Gastroesophageal sphincter (tissue), 4 donors: ENCODE measurements at regions not wholly inside any gene's neighbourhood (a gene's known extent, or its start where the extent isn't known, plus 50 kb on each side); places are given as distances from the start of the nearest gene placed in this dataset.

Experiments used
- ATAC-seq: fragments of 150-250 bp; one replicate; pipeline ENCODE4 v1.9.1; 2016; ENCODE audit warnings: mild to moderate bottlenecking, moderate library complexity
- H3K27ac ChIP-seq, 4 donors: fragments of 200-600 bp; sonication (generic) in 3 of 4; 1 replicate in 3 of 4; 2 replicates in 1 of 4; pipeline ENCODE4 v1.5.1; 2016 to 2019
- H3K27me3 ChIP-seq: fragments of 200-600 bp; sonication (generic); one replicate; pipeline ENCODE4 v1.5.1; 2019
- H3K36me3 ChIP-seq, 2 donors: fragments of 200-600 bp; sonication (generic); one replicate each; pipeline ENCODE4 v1.5.1; 2019; ENCODE audit warnings: control low read depth in 1 of 2
- H3K4me1 ChIP-seq, 3 donors: fragments of 200-600 bp; sonication (generic); 1 replicate in 2 of 3; 2 replicates in 1 of 3; pipeline ENCODE4 v1.5.1; 2016 to 2019; ENCODE audit warnings: control low read depth in 2 of 3
- H3K4me3 ChIP-seq, 2 donors: fragments of 200-600 bp; sonication (generic); one replicate each; pipeline ENCODE4 v1.5.1; 2019; ENCODE audit warnings: mild to moderate bottlenecking in 1 of 2, moderate library complexity in 1 of 2
- H3K9me3 ChIP-seq, 3 donors: fragments of 200-600 bp; sonication (generic); one replicate each; pipeline ENCODE4 v1.5.1; 2017 to 2019; ENCODE audit warnings: control low read depth in 2 of 3
- CTCF ChIP-seq, 4 experiments: fragments of 200-600 bp in 2 of 4; fragments of 450-650 bp in 2 of 4; sonication (generic) in 1 of 4; IDR thresholded peaks; one replicate each; pipeline ENCODE4 v1.5.1; 2017 to 2019; ENCODE audit warnings: antibody characterized with exemption in 4 of 4, mild to moderate bottlenecking in 2 of 4, moderate library complexity in 2 of 4
- EP300 ChIP-seq: sonication (generic); formaldehyde crosslinking; IDR thresholded peaks from one replicate; pipeline ENCODE4 v1.6.1; 2017; ENCODE audit warnings: antibody characterized with exemption, mild to moderate bottlenecking
- POLR2A ChIP-seq, 2 donors: fragments of 450-650 bp; IDR thresholded peaks; one replicate each; pipeline ENCODE4 v1.6.1; 2017; ENCODE audit warnings: antibody characterized with exemption in 2 of 2, mild to moderate bottlenecking in 2 of 2, moderate library complexity in 1 of 2
- POLR2AphosphoS5 ChIP-seq: sonication (generic); formaldehyde crosslinking; IDR thresholded peaks from one replicate; pipeline ENCODE4 v1.6.1; 2017; ENCODE audit warnings: antibody characterized with exemption
- WGBS, 2 donors: methylation state at CpG; one replicate each; pipeline ENCODE4 v1.1.5; 2018; ENCODE audit warnings: low coverage in 1 of 2; 5-methylcytosine and 5-hydroxymethylcytosine counted together

DNA sequence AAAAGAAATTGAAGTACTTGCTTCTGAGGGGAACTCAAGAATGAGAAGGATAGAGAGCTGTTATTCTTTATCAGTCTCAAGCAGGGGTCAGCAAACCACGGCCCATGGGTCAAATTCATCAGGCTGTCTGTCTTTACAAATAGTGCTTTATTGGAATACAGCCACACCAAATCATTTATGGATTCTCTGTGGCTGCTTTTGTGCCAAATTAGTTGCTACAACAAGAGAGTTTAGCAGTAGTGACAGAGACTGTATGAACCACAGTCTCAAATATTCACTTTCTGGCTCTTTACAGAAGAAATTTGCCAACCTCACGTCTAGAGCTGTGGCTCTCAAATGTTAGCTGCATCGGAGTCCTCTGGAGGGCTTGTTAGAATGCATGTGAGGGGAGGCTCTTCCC, 258.0 kb upstream of the RARB start:
- Histone ChIP-seq H3K27ac (peak overlapping the region in 1 of 4 donors; percentile 33), H3K4me3 (no peak overlapping the region)

GRCh38 chr3:25171118-25171807, 256.8 kb upstream of the RARB start:
- WGBS, 2 donors, result 83 to 88% methylated on average over 1 to 3 of the region's 4 CpGs
- no peak for ATAC-seq
- no peaks in the 10 kb centered on the region for H3K27me3 ChIP-seq
- H3K27ac ChIP-seq, result no peak overlapping the region
- peaks cover 0 to 11% (median 4%) of the 10 kb centered on the region in 3 donors for H3K4me1 ChIP-seq
- no peak overlapping the region for H3K4me3 ChIP-seq
- no peaks in the 10 kb centered on the region for H3K36me3 ChIP-seq
- TF ChIP-seq CTCF (IDR thresholded peaks at IDR 0.05), result no peak
- no peak for TF ChIP-seq POLR2AphosphoS5
- TF ChIP-seq POLR2A (IDR thresholded peaks at IDR 0.05), result no peak
- no peak for TF ChIP-seq EP300
- peaks cover 0 to 12% (median 2%) of the 10 kb centered on the region in 3 donors for H3K9me3 ChIP-seq

More for the DNA sequence above, 258.0 kb upstream of the RARB start:
- no peak for ATAC-seq
- no peaks in the 10 kb centered on the region for H3K36me3 ChIP-seq
- peaks cover 0 to 11% (median 4%) of the 10 kb centered on the region in 3 donors for H3K4me1 ChIP-seq
- 29 to 36% methylated on average over 1 to 3 of the region's 3 CpGs for WGBS, 2 donors
- TF ChIP-seq CTCF (IDR thresholded peaks at IDR 0.05), result no peak
- TF ChIP-seq POLR2A (IDR thresholded peaks at IDR 0.05), result no peak
- no peak for TF ChIP-seq POLR2AphosphoS5
- no peak for TF ChIP-seq EP300
- H3K27me3 ChIP-seq, result no peaks in the 10 kb centered on the region
- H3K9me3 ChIP-seq, result peaks cover 0 to 12% (median 2%) of the 10 kb centered on the region in 3 donors

DNA sequence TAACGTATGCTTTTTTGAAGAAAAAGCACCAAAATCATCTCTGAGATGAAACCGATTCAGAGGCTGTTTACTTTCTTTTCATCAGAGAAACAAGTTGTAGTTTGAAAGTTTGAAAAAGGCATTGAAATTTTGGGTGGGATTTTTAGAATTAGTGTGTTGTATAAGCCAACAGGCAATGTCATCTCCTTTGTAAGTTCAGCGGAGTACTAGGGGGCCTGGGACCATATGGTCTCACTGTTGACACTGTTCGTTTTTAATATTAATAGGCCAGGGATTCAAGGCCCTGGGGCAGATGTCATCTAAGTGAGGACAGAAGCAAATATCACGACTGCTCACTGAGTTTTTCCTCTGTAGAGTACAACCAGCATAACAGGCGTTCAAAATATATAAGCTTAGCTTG, 256.2 kb upstream of the RARB start:
- no peak for TF ChIP-seq CTCF (IDR thresholded peaks at IDR 0.05)
- no peak for TF ChIP-seq POLR2A (IDR thresholded peaks at IDR 0.05)
- TF ChIP-seq EP300, result no peak
- TF ChIP-seq POLR2AphosphoS5, result no peak
- Histone ChIP-seq H3K4me3 (no peak overlapping the region), H3K36me3 (no peaks in the 10 kb centered on the region), H3K9me3 (peaks cover 0 to 12% (median 2%) of the 10 kb centered on the region in 3 donors), H3K27ac (no peak overlapping the region), H3K27me3 (no peaks in the 10 kb centered on the region), H3K4me1 (peaks cover 0 to 11% (median 4%) of the 10 kb centered on the region in 3 donors)
- 78% methylated on average over 6 of the region's 6 CpGs for WGBS, 2 donors
- no peak for ATAC-seq

- Histone ChIP-seq H3K36me3 (no peaks in the 10 kb centered on the region), H3K9me3 (peaks cover 0 to 6% (median 2%) of the 10 kb centered on the region in 3 donors), H3K4me3 (no peak overlapping the region), H3K27ac (no peak overlapping the region), H3K4me1 (peaks cover 0 to 11% (median 4%) of the 10 kb centered on the region in 3 donors), H3K27me3 (no peaks in the 10 kb centered on the region)
- no peak for ATAC-seq
- TF ChIP-seq CTCF (IDR thresholded peaks at IDR 0.05), result no peak
- no peak for TF ChIP-seq POLR2A (IDR thresholded peaks at IDR 0.05)
- no peak for TF ChIP-seq POLR2AphosphoS5
- no peak for TF ChIP-seq EP300
- WGBS, 2 donors, result 25 to 56% methylated on average over 1 of the region's 1 CpG
Measured at GRCh38 chr3:25173606-25174005, 254.5 kb upstream of the RARB start.

- 93% methylated on average over 6 of the region's 13 CpGs; no CpG with 5 or more reads in 1 of the 2 donors for WGBS, 2 donors
- H3K36me3 ChIP-seq, result no peaks in the 10 kb centered on the region
- TF ChIP-seq CTCF (IDR thresholded peaks at IDR 0.05) (no peak), POLR2AphosphoS5 (no peak), EP300 (no peak), POLR2A (IDR thresholded peaks at IDR 0.05) (no peak)
- peaks cover 0 to 11% (median 4%) of the 10 kb centered on the region in 3 donors for H3K4me1 ChIP-seq
- ATAC-seq, result no peak
- H3K4me3 ChIP-seq, result no peak overlapping the region
- no peaks in the 10 kb centered on the region for H3K9me3 ChIP-seq
- no peaks in the 10 kb centered on the region for H3K27me3 ChIP-seq
- no peak overlapping the region for H3K27ac ChIP-seq
Measured at GRCh38 chr3:25174251-25174650, 253.8 kb upstream of the RARB start.
